ENCODE measurements at regions not wholly inside any gene's neighbourhood (a gene's known extent, or its start where the extent isn't known, plus 50 kb on each side); places are given as distances from the start of the nearest gene placed in this dataset.

DNA sequence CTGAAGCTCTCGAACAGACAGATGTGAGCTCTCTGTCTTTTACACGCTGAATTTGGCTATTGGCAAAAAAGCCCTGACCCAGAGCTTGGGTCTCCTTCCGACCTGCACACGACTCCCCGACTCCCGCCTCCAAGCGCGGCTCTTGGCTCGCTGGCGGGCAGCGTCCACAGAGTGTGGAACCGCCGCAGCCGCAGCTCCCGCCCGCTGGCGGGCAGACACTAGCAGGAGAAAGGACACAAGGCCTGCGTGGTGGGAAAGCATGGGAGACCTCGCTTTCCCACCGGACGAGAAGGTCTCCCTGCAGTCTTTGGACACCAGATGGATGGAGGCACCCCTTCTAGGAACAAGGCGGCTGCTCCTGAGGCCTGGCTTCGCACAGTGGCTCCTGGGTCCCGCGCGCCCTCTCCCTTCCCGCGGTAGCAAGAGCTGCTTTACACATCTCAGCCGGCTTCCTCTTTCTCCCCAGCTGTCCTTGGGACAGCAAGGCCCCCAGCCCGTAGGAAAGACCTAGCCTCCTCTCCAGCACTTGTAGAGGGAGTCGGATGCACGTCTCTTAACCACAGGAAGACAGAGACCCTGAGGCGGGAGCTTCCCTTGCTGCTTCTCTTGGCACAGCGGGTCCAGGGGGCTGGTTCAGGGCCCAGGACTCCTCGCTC is 92.1 kb downstream of the PRKAB2 start:
- no peak overlapping the region for H2BK120ac ChIP-seq (ENCODE audit: low read depth, low read length)
- ChIA-PET CTCF (no interaction called here), POLR2A (ENCODE audit: unreplicated experiment) (no interaction called here)
- H3K27me3 ChIP-seq (ENCODE audit: control insufficient read depth, insufficient read depth, low read length), result peaks cover 65% of the 10 kb centered on the region
- no peak overlapping the region for H3K14ac ChIP-seq (replicated peaks; ENCODE audit: low read depth, low read length)
- no peaks in the 10 kb centered on the region for H3K9me1 ChIP-seq (ENCODE audit: insufficient read depth, low read length)
- no peak overlapping the region for H4K8ac ChIP-seq (ENCODE audit: low read depth in 2 of 2, low read length in 2 of 2)
- in situ Hi-C loops (cut with MboI; ENCODE audit: low sequenced_read_pairs), result no loop called here
- H3K4me1 ChIP-seq (ENCODE audit: control insufficient read depth, insufficient read depth, low read length), result no peaks in the 10 kb centered on the region
- H2AFZ ChIP-seq (replicated peaks; ENCODE audit: low read length, poor library complexity), result no peak overlapping the region
- 4% methylated on average over 14 of the region's 35 CpGs; no CpG with 5 or more reads in 1 of the 2 experiments for WGBS, 2 experiments (ENCODE audit: extremely low coverage in 2 of 2, insufficient read length in 1 of 2)
- no peaks in the 10 kb centered on the region for H3K79me1 ChIP-seq (ENCODE audit: low read depth in 1 of 2, low read length in 2 of 2)
- H2AK9ac ChIP-seq (replicated peaks; ENCODE audit: low read depth, low read length, poor library complexity), result no peak overlapping the region
- BruUV-seq (replicated peaks), result no TSS peak
- H4K91ac ChIP-seq (ENCODE audit: insufficient read depth, low read depth, low read length), result no peak overlapping the region
- H2BK5ac ChIP-seq (ENCODE audit: low read depth, low read length, poor library complexity, severe bottlenecking), result no peak overlapping the region
- no peaks in the 10 kb centered on the region for H3K36me3 ChIP-seq (ENCODE audit: control insufficient read depth, insufficient read depth, low read length)
- dilution Hi-C loops (cut with HindIII; ENCODE audit: low sequenced_read_pairs, unreplicated experiment), result no loop called here
- no peak overlapping the region for H2BK15ac ChIP-seq (ENCODE audit: low read depth, low read length)
- H3K56ac ChIP-seq (ENCODE audit: extremely low read depth, insufficient read depth, low read length), result no peak overlapping the region
- H3K4ac ChIP-seq (ENCODE audit: low read depth, low read length), result no peak overlapping the region
- H3K4me2 ChIP-seq (ENCODE audit: low read depth, low read length), result no peak overlapping the region
- no peak overlapping the region for H3K27ac ChIP-seq (ENCODE audit: insufficient read depth, low read length)
- no peak overlapping the region for H4K5ac ChIP-seq (ENCODE audit: low read depth, low read length)
- no peak overlapping the region for H3K23ac ChIP-seq (ENCODE audit: low read depth, low read length)
- DNase-seq, result no peak
- H2AK5ac ChIP-seq (ENCODE audit: low read depth, low read length), result no peak overlapping the region
- no peak overlapping the region for H3K4me3 ChIP-seq (ENCODE audit: insufficient read depth, low read depth, low read length)
- no peak overlapping the region for H3K18ac ChIP-seq (ENCODE audit: low read depth, low read length)
- H4K20me1 ChIP-seq (ENCODE audit: insufficient read depth, low read length), result no peaks in the 10 kb centered on the region
- no peak for TF ChIP-seq MAZ (IDR thresholded peaks at IDR 0.05; ENCODE audit: borderline replicate concordance, low read depth, low read length)
- no peak for TF ChIP-seq USF2 (IDR thresholded peaks at IDR 0.05; ENCODE audit: low read depth, low read length)
- TF ChIP-seq POLR2A (IDR thresholded peaks at IDR 0.05; ENCODE audit: low read depth, low read length), result no peak
- TF ChIP-seq NFE2L2 (IDR thresholded peaks at IDR 0.05; ENCODE audit: low read depth, low read length), result no peak
- TF ChIP-seq MXI1 (IDR thresholded peaks at IDR 0.05; ENCODE audit: borderline replicate concordance, low read depth, low read length), result no peak
- no peak for TF ChIP-seq CHD1 (IDR thresholded peaks at IDR 0.05; ENCODE audit: low read depth, low read length)
- no peak for TF ChIP-seq FOS (IDR thresholded peaks at IDR 0.05; ENCODE audit: low read depth, low read length)
- TF ChIP-seq RFX5 (IDR thresholded peaks at IDR 0.05; ENCODE audit: low read depth, low read length), result no peak
- no peak overlapping the region for H3K9ac ChIP-seq (ENCODE audit: low read depth, low read length)
- peaks cover 18% of the 10 kb centered on the region for H3K9me3 ChIP-seq (ENCODE audit: control insufficient read depth, insufficient read depth, low read length)
- no peak overlapping the region for H2BK20ac ChIP-seq (ENCODE audit: low read depth, low read length)
- ATAC-seq (ENCODE audit: low read depth), result no peak
- intact Hi-C loops (cut with micrococcal nuclease), result no loop called here

Measured in IMR-90 (cell line).